ENCODE measurements at regions not wholly inside any gene's neighbourhood (a gene's known extent, or its start where the extent isn't known, plus 50 kb on each side); places are given as distances from the start of the nearest gene placed in this dataset.

DNA sequence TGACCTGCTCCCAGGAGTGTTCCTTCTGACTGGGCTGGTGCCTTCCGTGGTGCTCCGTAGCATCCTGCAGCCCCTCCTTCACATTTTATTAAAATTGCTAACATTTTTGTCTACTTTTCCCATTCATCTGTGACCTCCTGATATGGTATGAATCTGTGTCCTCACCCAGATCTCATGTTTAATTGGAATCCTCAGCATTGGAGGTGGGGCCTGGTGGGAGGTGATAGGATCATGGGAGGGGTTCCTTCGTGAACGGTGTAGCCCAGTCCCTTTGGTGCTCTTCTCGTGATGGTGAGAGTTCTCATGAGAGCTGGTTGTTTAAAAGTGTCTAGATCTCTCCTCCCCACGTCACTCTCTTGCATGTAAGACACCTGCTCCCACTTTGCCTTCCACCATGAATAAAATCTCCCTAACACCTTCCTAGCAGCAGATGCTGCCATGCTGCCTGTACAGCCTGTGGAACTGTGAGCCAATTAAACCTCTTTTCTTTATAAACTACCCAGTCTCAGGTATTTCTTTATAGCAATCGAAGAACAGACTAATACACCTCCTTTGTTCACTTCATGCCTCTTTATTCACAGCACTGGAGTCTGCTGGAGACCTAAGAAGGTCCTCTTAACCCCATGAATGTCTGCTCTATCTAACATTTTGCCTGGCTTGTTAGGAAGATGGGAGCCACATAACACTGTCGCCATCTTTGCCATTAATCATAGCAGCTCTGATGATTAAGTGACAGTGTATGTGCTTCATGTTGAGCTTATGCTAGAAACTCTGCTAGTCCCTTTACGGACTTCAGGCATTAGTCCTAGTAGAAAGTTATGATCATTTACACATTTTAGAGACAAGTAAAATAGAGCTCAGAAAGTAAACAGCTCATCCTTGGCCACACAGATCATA, 377.7 kb upstream of the MAF start:
- H3K4me3 Mint-ChIP-seq = no peak overlapping the region
- no peaks in the 10 kb centered on the region for H3K9me3 Mint-ChIP-seq (ENCODE audit: insufficient read depth)
- WGBS (ENCODE audit: insufficient coverage) = 74% methylated on average over 2 of the region's 9 CpGs
- Histone ChIP-seq H3K27ac (ENCODE audit: low read length in 2 of 2) (no peak overlapping the region), H3K79me2 (ENCODE audit: control insufficient read depth, insufficient read depth, low read length) (no peaks in the 10 kb centered on the region), H4K20me1 (ENCODE audit: control insufficient read depth, insufficient read depth, low read length, poor library complexity, severe bottlenecking) (no peaks in the 10 kb centered on the region), H3K9ac (ENCODE audit: low read length) (no peak overlapping the region), H3K4me3 (ENCODE audit: control extremely low read depth in 1 of 5, extremely low read depth in 1 of 5, insufficient read depth in 1 of 5, low read depth in 2 of 5, low read length in 4 of 5) (no peak overlapping the region), H3K36me3 (replicated peaks in 1 of 2; ENCODE audit: control extremely low read depth in 1 of 2, control insufficient read depth in 1 of 2, extremely low read depth in 1 of 2, insufficient read depth in 2 of 2, low read length in 1 of 2) (no peaks in the 10 kb centered on the region), H3K27me3 (replicated peaks in 1 of 4; ENCODE audit: control extremely low read depth in 1 of 4, control insufficient read depth in 3 of 4, insufficient read depth in 4 of 4, low read length in 3 of 4) (no peaks in the 10 kb centered on the region), H3K4me1 (ENCODE audit: control insufficient read depth in 2 of 2, insufficient read depth in 2 of 2, low read length in 2 of 2) (no peaks in the 10 kb centered on the region), H2AFZ (ENCODE audit: insufficient read depth, low read depth, low read length, poor library complexity, severe bottlenecking) (no peak overlapping the region), H3K4me2 (replicated peaks; ENCODE audit: low read depth, low read length, poor library complexity, severe bottlenecking) (no peak overlapping the region), H3K9me3 (ENCODE audit: control extremely low read depth in 1 of 3, control insufficient read depth in 2 of 3, insufficient read depth in 1 of 3, low read length in 2 of 3) (no peaks in the 10 kb centered on the region)
- H3K27me3 Mint-ChIP-seq = no peaks in the 10 kb centered on the region
- ChIA-PET CTCF (no interaction called here), POLR2A (no interaction called here)
- intact Hi-C loops (cut with micrococcal nuclease) = no loop called here
- no peak for TF ChIP-seq EZH2 (IDR thresholded peaks at IDR 0.05; ENCODE audit: borderline replicate concordance, insufficient read depth, low read depth, low read length, poor library complexity, severe bottlenecking)
- TF ChIP-seq, protein P1, sequence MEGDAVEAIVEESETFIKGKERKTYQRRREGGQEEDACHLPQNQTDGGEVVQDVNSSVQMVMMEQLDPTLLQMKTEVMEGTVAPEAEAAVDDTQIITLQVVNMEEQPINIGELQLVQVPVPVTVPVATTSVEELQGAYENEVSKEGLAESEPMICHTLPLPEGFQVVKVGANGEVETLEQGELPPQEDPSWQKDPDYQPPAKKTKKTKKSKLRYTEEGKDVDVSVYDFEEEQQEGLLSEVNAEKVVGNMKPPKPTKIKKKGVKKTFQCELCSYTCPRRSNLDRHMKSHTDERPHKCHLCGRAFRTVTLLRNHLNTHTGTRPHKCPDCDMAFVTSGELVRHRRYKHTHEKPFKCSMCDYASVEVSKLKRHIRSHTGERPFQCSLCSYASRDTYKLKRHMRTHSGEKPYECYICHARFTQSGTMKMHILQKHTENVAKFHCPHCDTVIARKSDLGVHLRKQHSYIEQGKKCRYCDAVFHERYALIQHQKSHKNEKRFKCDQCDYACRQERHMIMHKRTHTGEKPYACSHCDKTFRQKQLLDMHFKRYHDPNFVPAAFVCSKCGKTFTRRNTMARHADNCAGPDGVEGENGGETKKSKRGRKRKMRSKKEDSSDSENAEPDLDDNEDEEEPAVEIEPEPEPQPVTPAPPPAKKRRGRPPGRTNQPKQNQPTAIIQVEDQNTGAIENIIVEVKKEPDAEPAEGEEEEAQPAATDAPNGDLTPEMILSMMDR (IDR thresholded peaks at IDR 0.05) = no peak
- ATAC-seq (ENCODE audit: low read depth) (no peak), DNase-seq (no peak)
- H3K27ac Mint-ChIP-seq = no peak overlapping the region
- H3K4me1 Mint-ChIP-seq = no peaks in the 10 kb centered on the region

DNA sequence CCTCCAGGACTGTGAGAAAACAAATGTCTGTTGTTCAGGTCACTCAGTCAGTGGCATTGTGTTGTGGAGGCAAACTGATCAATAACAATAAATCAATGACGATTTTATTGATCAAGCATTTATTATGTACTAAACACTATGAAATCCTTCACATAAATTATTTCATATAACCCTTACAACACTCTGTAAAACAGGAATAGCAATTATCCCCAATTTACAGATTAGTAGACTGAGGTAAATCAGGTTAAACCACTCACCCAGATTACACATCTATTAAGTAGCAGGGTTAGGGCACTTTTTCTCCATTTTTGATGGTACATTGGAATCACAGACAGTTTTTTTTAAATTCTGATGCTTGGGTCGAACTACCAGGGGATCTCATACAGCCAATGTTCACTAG, 372.8 kb upstream of the MAF start:
- ChIA-PET POLR2A (no interaction called here), CTCF (no interaction called here)
- TF ChIP-seq EZH2 (IDR thresholded peaks at IDR 0.05; ENCODE audit: borderline replicate concordance, insufficient read depth, low read depth, low read length, poor library complexity, severe bottlenecking) = no peak
- TF ChIP-seq, protein P1 (IDR thresholded peaks at IDR 0.05) = no peak
- no peak overlapping the region for H3K4me3 Mint-ChIP-seq
- H3K27ac ChIP-seq (ENCODE audit: low read length in 2 of 2) = no peak overlapping the region
- H3K4me2 ChIP-seq (replicated peaks; ENCODE audit: low read depth, low read length, poor library complexity, severe bottlenecking) = no peak overlapping the region
- no peaks in the 10 kb centered on the region for H3K9me3 ChIP-seq (ENCODE audit: control extremely low read depth in 1 of 3, control insufficient read depth in 2 of 3, insufficient read depth in 1 of 3, low read length in 2 of 3)
- no CpG with 5 or more reads among the region's 2 CpGs for WGBS (ENCODE audit: insufficient coverage)
- no peak overlapping the region for H3K27ac Mint-ChIP-seq
- no peaks in the 10 kb centered on the region for H3K36me3 ChIP-seq (replicated peaks in 1 of 2; ENCODE audit: control extremely low read depth in 1 of 2, control insufficient read depth in 1 of 2, extremely low read depth in 1 of 2, insufficient read depth in 2 of 2, low read length in 1 of 2)
- H3K79me2 ChIP-seq (ENCODE audit: control insufficient read depth, insufficient read depth, low read length) = no peaks in the 10 kb centered on the region
- no peaks in the 10 kb centered on the region for H3K4me1 Mint-ChIP-seq
- no peak for ATAC-seq (ENCODE audit: low read depth)
- H3K9ac ChIP-seq (ENCODE audit: low read length) = no peak overlapping the region
- H3K4me3 ChIP-seq (ENCODE audit: control extremely low read depth in 1 of 5, extremely low read depth in 1 of 5, insufficient read depth in 1 of 5, low read depth in 2 of 5, low read length in 4 of 5) = no peak overlapping the region
- no peak overlapping the region for H2AFZ ChIP-seq (ENCODE audit: insufficient read depth, low read depth, low read length, poor library complexity, severe bottlenecking)
- no peaks in the 10 kb centered on the region for H3K27me3 Mint-ChIP-seq
- H3K27me3 ChIP-seq (replicated peaks in 1 of 4; ENCODE audit: control extremely low read depth in 1 of 4, control insufficient read depth in 3 of 4, insufficient read depth in 4 of 4, low read length in 3 of 4) = no peaks in the 10 kb centered on the region
- intact Hi-C loops (cut with micrococcal nuclease) = no loop called here
- no peaks in the 10 kb centered on the region for H3K9me3 Mint-ChIP-seq (ENCODE audit: insufficient read depth)
- no peaks in the 10 kb centered on the region for H4K20me1 ChIP-seq (ENCODE audit: control insufficient read depth, insufficient read depth, low read length, poor library complexity, severe bottlenecking)
- H3K4me1 ChIP-seq (ENCODE audit: control insufficient read depth in 2 of 2, insufficient read depth in 2 of 2, low read length in 2 of 2) = no peaks in the 10 kb centered on the region
- DNase-seq = no peak
